HG02981 (cell line): ENCODE measurements at regions not wholly inside any gene's neighbourhood (a gene's known extent, or its start where the extent isn't known, plus 50 kb on each side); places are given as distances from the start of the nearest gene placed in this dataset.
"Not testable (repeated sequence)": the region's sequence is repeated elsewhere in the genome, so short reads cannot be mapped to it uniquely, and the experiment has no call there.

ENCODE experiments used
- ATAC-seq: cut with Tn5 transposase; IDR thresholded peaks from one replicate; pipeline ENCODE4 v1.9.1; 2021; ENCODE audit warnings: mild to moderate bottlenecking, moderate library complexity; ENCODE audit not compliant: unreplicated experiment

DNA sequence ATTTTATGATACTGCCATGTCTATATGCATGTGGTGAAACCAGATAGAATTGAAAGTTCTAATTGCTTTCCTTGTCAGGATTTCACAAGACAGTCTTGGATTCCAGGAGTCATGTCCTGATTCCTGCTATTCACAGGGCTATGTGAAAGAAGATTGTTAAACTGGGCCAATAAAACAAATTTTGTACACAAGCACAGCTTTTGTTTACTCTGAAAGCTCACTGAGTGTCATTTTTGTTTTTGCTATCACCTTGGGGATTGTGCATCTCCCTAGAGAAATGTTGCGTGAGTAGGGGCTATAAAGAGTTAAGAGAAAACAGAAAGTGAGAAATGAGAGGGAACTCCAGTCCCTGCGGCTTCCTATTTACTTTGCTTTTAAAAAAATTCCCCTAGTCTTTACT, 627.5 kb downstream of the PKHD1 start:
- ATAC-seq = peak; percentile 95

DNA sequence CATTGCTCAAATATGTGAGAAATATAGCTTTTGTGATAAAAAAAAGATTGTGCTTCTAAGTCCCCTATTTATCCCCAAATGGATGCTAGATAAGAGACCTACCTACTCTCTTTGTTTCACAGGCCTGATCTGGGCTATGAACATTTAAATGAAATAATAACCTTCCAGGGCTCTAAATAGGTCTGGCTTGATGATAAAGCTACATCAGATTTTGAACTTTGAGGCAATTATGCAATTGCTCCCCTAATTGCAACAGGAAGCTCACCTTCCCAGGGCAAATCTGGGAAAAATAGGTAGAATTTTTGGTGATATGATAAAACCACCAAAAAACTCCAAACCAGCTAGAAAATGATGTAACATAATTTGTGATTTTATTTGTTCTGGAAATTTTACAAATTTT, 624.5 kb downstream of the PKHD1 start:
- no peak for ATAC-seq

DNA sequence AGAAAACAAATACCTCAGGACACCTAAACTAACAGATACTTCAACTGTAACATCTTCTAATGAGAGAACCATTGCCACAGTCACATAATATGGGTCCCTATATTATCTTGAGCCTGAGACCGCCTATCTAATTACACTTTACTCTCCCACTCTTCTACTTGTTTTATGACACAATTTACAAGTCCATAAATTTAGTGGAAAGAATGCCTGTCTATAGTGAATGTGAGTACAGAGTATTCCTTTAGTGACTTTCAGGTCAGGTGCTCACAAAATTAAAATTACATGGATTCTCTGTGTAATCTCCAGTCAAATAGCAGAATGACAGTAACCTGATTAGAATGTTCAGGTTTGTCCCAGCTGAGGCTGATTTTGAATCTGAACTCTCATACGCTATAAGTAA, 624.1 kb downstream of the PKHD1 start:
- ATAC-seq = no peak

DNA sequence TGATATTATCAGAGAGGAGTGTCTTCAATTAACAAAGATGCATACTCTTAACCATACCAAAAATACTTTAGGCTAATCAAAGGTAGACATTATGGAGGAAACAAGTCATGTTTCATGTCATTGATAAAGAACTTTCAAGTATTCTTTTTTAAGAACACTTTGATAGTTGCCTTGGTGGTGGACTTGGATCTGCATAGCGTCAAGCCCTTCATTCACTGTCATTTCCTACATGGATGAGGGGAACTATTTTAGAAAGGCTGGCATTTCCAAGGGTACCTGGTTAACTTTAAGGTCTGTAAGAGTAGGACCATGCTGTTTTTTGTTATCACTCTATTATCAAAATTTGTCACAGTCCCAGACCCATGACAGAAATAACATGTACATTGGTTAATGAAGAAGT, 622.5 kb downstream of the PKHD1 start:
- ATAC-seq = no peak

DNA sequence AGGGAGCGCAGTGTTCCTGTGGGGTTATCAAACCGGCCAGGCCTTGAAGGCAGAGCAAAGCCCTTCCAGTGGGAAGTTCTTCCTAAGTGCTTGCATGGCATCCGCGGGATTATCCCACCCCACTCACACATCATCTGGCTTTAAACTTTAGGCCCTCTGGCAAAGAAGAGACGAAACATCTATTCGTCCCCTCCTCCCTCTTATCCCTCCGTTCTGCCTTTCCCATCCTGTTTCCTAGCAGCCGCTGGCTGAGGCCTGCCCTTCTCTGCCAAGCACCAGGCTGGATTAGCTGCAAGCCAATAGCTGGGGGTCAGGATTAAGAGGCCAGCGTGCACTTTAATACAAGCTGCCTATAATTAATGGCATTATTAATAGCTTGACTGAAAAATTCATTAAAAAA, 621.0 kb downstream of the PKHD1 start:
- no peak for ATAC-seq

DNA sequence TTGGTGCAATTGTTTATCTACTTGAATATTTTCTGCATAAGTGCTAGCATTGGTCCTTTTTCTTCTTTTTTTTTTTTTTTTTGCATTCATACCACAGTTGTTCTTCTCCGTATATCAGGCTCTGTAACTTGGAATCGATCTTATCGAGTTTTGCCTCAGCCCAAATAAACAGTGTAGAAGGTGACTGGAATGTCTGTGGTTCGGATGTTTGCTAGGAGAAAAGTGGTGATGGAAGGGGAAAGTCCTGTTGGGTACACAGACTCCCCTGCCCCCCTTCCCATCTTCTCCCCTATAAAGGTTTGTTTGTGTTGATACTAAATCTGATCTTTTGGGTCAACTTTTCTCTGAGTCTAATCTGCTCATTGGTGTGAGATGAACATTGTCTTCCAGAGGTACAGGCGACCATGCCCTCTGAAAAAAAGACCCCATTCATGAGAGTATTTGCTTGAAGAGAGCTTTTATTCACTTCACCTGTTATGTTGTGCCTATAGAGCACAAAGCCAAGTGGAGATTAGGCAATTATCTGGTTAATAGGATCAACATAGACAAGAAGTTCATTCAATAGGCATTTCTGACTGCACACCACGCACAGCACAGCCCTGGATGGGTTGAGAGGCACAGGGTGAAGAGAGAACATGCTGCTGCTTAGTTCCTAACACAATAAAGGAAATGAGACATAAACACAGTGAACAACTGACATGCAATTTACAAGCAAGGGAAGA, 620.0 kb downstream of the PKHD1 start:
- no peak for ATAC-seq

DNA sequence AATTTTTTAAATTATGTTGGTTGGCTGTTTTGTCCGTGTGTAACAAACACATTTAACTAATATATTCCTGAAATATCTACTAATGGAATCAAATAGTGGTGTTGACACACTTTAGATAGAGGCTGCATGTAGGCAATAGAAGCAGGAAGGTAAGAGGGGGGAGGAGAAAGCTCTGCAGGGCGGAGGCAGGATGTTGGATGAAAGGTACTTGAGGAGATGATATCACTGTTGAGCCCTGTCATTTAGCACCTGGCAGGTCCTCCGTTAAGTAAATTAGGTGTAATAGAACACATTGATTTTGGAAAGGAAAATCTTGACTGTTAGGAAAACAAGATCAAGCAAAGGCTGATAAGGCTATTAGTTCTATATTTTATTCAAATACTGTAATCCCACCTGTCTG, 618.7 kb downstream of the PKHD1 start:
- ATAC-seq = no peak

DNA sequence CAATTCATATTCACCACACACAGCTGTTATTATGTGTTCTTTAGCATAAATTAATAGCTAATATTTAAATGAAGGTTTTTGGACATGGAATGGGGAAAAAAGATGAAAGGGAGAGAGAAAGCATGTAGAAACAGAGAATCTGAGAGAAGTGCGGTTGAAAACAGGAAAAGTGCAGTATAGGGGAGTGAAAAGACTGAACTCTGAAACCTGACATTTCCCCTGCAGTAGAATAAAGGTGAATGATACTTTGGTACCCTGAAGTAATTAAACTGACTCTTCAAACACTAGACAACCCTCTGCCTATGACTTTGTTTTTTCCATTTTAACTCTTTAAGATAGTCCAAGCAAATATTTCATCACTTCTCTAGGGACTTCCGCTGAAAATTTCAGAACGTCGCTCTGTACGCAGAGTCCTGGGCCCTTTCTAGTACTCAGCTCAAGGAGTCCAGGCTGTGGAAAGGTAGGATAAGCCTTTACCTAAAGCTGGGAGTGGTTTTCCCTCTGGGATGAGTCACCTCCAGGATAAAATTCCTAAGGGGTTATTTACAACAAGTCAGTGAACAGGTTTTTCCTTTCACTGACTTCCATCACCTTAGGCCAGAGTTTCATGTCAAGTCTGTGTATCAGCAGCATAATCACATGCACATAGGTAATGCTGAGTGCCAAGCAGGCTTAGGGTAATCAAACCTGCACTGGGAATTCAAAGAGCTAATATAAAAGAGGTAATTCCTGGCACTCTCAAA, 614.5 kb downstream of the PKHD1 start:
- no peak for ATAC-seq

DNA sequence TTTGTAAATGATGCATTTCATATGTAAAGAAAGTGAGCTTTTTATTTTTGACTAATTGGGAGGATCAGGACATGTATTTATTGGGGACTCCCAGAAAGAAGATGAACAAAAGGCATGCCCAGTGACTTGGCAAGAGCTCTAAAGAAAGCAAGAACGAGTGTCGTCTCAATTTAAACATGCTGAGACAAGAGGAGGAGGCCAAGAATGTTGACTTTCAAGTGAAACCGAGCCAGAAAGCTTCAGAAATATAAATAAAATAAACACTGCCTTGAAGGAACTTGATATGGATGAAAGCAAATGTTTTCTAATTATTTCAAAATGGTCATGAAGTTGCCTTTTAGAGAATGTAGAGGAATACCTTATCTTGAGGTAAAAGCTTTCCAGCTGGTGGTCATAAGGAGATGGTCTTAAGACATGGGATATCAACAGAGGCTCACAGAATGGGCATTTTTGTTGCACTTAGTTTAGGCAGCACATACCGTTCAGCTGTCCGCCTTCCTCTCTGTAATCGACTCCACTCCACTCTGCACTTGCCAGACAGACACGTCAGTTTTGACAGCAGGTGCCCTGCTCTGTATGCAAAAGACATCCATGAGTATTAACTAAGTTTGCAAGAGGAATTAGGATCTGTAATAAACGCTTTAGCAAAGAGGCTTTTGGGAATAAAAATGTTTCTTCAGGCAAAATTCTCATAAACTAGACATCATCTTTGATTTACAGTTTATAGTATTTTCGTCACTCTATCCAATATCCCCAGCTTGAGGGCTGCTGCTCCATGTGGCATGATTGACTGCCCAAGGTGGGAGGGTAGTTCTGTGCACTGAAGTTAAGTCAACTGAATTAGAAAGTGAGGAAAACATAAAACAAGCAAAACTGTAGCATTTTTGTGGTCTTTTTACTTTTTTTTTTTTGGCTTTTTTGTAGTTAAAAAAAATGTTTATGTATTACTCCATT, 613.1 kb downstream of the PKHD1 start:
- ATAC-seq = no peak

DNA sequence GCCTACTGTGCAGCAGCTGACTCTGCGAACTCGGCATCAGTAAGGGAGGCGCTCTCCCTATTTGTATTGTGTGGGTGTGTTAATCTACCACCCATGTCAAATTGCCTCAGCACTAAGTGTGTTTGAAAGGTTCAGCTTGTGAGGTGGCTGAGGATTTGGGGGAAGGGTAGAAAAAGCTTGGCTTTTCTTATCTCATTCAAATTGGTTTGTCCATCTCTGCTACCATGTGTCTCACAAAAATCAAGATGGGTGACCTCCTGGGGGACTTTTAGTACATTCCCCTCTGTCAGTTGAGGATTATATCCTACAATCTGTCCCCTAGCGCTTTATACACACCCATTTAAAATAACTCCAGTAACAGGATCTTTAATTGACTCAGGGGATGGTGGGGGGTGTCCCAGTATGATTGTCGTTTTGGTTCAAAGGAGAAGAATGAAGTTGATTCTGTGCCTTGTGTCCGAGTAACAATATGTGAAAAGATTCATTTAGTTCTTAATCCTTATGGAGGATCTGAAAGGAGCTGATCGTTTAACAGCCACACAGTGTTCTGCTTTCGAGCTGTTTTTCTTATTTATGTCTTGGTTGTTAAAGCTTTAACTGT, 609.6 kb downstream of the PKHD1 start:
- ATAC-seq = no peak

DNA sequence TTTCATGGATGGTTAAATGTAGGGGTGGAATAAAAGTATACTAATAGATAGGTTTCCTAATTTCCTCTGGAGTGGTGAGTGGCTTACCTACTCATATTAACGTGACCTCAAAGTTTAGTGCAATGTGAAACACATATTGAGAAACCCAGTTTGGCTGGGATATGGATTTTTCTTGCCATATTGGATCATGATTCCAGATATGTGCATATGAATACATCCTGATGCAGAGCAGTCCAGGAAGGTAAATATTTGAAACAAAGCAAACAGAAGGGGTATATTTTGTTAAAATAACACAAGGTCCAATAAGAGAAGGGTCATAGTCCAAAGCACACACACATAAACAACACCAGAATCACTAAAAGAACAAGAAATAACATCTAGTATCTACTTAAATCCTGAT, 608.1 kb downstream of the PKHD1 start:
- no peak for ATAC-seq

DNA sequence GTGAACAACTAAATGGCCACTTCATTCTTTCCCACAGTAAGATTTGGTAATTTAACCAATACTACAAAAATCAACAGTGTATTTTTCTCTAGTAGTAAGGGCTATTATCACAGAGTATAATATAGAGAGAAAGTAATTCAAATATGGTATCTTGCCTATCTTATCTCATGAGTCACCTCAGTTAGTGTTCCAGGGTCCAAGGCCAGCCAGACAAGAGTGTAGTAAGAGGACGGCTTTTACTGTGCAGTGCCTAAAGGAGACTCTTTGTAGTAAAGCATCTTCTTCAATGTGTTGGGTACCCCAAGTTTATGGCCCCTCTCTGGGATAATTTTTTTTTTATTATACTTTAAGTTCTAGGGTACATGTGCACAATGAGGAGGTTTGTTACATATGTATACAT, 607.4 kb downstream of the PKHD1 start:
- no peak for ATAC-seq

DNA sequence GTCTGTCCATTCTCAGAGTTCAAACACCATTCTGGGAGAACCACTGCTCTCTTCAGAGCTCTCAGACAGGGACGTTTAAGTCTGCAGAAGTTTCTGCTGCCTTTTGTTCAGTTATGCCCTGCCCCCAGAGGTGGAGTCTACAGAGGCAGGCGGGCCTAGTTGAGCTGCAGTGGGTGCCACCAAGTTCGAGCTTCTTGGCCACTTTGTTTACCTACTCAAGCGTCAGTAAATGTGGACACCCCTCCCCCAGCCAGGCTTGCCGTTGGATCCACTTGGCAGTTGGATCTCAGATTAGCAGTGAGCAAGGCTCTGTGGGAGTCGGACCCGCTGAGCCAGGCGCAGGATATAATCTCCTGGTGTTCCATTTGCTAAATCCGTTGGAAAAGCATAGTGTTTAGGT, 601.5 kb downstream of the PKHD1 start:
- ATAC-seq = not testable (repeated sequence)

DNA sequence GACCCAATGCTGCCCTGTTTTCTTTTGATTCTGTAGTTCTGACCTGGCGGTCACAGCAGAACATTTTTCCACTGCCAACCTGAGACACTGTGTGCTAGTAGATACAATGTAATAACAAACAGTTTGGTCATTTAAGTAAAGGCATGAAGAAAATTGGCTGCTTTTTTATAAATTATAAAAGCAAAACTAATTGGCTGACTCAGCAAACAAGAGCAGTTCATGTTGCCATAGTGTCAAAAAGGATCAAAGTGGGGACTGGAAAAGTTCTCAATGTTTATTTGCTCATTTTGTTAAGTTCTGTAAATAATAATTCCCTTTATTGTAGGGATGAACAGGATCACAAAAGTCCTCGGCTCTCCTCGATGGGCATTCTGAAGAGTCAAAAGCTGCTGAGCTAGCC, 599.5 kb downstream of the PKHD1 start:
- no peak for ATAC-seq

DNA sequence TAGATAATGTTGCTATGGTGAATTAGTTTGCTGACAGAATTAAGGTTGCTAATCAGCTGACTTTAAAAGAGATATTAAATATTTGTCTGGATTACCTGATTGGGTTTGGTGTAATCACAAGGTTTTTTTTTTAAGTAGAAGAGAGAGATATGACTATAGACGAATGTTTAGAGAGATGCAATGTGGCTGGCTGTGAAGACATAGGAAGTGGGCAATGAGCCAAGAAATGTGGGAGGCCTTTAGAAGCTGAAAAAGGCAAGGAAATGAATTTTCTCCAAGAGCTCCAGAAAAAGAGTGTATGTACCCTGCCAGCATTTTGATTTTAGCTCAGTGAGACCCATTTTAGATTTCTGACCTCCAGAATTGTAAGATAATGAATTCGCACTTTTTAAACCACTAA, 598.3 kb downstream of the PKHD1 start:
- ATAC-seq = no peak

DNA sequence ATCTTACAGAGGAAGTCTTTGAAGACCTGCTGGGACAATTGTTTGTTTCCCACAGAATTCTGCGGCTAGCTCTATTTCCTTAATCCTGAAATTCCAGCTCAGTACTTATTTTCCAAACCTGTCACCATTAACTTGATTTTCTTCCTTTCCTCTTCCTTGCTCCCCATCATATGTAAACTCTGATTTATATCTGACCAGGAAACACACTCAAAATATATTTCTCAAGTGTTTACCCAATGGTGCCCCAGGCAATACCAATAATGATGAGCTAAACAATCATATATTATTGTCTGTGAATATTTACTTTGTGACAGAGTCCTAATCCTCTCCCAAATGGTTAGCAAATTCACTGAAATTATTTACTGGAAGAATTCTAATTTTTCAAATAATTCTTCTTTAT, 597.3 kb downstream of the PKHD1 start:
- no peak for ATAC-seq

DNA sequence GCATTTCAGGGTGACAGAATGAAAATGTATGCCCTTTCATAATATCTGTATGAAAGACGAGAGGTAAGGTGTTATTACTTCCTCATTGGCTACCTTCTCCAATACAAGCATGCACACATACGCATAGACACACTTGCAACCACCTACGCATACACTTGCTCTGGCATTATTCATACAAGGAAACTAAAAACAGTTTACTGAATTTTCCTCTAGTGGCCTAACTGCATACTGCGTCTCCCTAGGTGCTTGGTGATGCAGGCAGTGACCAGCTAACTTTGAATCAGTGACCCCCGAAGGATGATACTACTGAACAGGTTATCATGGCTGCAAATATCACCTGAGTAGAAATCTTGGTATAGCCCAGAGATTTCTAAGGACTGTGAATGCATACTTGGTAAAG, 593.1 kb downstream of the PKHD1 start:
- no peak for ATAC-seq

DNA sequence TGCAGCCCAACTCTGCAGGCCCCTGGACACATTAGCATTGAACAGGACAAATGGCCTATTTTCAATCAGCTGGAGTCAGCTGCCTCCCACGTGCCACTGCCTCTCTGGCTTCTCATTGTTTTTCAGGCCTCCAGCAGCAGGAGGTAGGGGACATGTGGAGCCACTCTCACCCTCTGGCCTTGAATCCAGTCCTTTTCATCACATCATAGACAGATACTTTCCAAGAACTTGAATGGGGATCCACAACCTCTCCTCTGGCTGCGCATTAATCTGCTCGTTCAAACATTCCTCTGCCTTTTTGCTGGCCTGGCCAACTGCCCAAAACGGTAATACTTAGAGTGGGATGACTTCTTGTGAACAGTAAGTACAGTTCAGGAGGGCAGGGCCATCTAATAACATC, 592.3 kb downstream of the PKHD1 start:
- ATAC-seq = no peak

DNA sequence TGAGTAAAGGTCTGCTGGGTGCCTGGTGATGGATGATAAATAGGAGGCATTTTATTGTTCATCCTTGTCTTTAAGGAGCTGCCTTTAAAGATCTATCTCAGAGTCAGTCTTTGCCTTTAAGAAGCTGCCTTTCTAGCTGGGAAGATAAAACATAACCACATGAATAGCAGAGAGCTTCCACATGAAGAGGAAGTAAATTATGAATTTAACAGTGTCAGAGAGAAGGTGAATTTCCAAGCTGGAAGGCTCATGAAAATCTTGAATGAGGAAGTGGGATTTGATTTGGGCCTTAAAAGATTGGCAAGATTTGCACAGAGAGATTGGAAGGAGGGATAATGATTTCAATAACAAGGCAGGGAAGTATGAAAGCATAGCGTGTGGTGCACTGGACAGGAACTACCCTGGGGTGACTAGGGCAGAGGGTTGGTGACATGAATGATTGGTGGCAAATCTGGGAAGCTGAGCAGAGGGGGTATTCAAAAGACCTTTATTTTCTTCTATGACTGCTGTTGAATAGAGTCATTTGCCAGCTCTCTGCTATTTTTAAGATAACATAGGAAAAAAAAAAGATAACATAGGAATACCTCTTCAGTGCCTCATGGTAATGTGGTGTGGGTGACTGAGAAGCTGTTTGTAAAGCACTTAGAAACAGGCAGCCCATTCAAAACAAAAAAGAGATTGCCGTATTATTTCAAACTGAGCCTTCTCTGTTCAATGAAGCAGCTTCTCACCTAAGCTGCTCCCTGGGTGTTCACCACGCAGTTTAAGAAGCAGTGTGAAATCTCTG, 591.6 kb downstream of the PKHD1 start:
- ATAC-seq = no peak

DNA sequence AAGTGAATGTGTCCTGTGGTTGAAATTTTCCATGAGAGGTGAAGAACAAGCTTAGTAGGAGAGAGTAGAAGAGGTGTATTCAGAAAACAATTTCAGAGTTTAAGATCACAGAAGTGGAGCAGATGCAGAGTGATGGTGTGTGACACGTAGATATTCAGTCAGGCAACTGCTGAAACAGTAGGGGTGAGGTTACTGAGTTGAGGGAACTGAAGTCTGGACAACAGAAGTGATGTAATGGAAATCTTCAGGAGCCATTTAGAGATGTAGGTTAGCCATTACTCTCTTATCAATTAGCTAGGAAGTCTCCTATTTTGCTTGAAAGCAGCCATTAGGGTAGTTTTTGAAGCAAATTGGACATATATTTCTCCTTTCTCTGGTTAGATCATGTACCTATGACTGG, 584.4 kb downstream of the PKHD1 start:
- no peak for ATAC-seq
